Upper lobe of left lung (tissue), 4 donors: ENCODE measurements at regions not wholly inside any gene's neighbourhood (a gene's known extent, or its start where the extent isn't known, plus 50 kb on each side); places are given as distances from the start of the nearest gene placed in this dataset.

Source experiments
- CTCF ChIP-seq, 6 experiments: fragments of 450-650 bp in 4 of 6; fragments of 200-600 bp in 2 of 6; sonication (generic) in 2 of 6; IDR thresholded peaks; one replicate each; pipeline ENCODE4 v1.5.1; 2016 to 2019; ENCODE audit warnings: antibody characterized with exemption in 6 of 6
- EP300 ChIP-seq, 4 donors: sonication (generic); formaldehyde crosslinking; IDR thresholded peaks; one replicate each; pipeline ENCODE4 v1.5.1; 2017; ENCODE audit warnings: antibody characterized with exemption in 4 of 4, control low read depth in 2 of 4
- POLR2A ChIP-seq, 4 donors: fragments of 450-650 bp; IDR thresholded peaks; one replicate each; pipeline ENCODE4 v1.5.1; 2016 to 2017; ENCODE audit warnings: antibody characterized with exemption in 4 of 4, mild to moderate bottlenecking in 2 of 4
- POLR2AphosphoS5 ChIP-seq, 2 donors: sonication (generic); formaldehyde crosslinking; IDR thresholded peaks; one replicate each; pipeline ENCODE4 v1.5.1; 2017; ENCODE audit warnings: antibody characterized with exemption in 2 of 2

- TF ChIP-seq CTCF (IDR thresholded peaks at IDR 0.05): no peak
- TF ChIP-seq POLR2A (IDR thresholded peaks at IDR 0.05): no peak
- no peak for TF ChIP-seq POLR2AphosphoS5 (IDR thresholded peaks at IDR 0.05)
- no peak for TF ChIP-seq EP300 (IDR thresholded peaks at IDR 0.05)
Measured at GRCh38 chr4:115973768-115974167, 860.3 kb upstream of the NDST4 start.
